Prostate gland (tissue), 2 donors: ENCODE measurements at regions not wholly inside any gene's neighbourhood (a gene's known extent, or its start where the extent isn't known, plus 50 kb on each side); places are given as distances from the start of the nearest gene placed in this dataset.

Experiments used
- POLR2A ChIP-seq: fragments of 450-650 bp; IDR thresholded peaks from one replicate; pipeline ENCODE4 v1.6.1; 2016; ENCODE audit warnings: antibody characterized with exemption, mild to moderate bottlenecking
- TF ChIP-seq, protein P1 (sequence below), 4 experiments: fragments of 200-600 bp in 2 of 4; fragments of 450-650 bp in 2 of 4; sonication (generic) in 2 of 4; IDR thresholded peaks; 1 replicate in 3 of 4; 2 replicates in 1 of 4; pipeline ENCODE4 v1.5.1; 2016 to 2019; ENCODE audit warnings: antibody characterized with exemption in 4 of 4, mild to moderate bottlenecking in 2 of 4, moderate library complexity in 2 of 4

GRCh38 chr2:104982111-104982510, 55.8 kb upstream of the MRPS9 start:
- TF ChIP-seq, protein P1, sequence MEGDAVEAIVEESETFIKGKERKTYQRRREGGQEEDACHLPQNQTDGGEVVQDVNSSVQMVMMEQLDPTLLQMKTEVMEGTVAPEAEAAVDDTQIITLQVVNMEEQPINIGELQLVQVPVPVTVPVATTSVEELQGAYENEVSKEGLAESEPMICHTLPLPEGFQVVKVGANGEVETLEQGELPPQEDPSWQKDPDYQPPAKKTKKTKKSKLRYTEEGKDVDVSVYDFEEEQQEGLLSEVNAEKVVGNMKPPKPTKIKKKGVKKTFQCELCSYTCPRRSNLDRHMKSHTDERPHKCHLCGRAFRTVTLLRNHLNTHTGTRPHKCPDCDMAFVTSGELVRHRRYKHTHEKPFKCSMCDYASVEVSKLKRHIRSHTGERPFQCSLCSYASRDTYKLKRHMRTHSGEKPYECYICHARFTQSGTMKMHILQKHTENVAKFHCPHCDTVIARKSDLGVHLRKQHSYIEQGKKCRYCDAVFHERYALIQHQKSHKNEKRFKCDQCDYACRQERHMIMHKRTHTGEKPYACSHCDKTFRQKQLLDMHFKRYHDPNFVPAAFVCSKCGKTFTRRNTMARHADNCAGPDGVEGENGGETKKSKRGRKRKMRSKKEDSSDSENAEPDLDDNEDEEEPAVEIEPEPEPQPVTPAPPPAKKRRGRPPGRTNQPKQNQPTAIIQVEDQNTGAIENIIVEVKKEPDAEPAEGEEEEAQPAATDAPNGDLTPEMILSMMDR (IDR thresholded peaks at IDR 0.05): no peak
- TF ChIP-seq POLR2A: no peak
